ENCODE measurements at regions not wholly inside any gene's neighbourhood (a gene's known extent, or its start where the extent isn't known, plus 50 kb on each side); places are given as distances from the start of the nearest gene placed in this dataset.

DNA sequence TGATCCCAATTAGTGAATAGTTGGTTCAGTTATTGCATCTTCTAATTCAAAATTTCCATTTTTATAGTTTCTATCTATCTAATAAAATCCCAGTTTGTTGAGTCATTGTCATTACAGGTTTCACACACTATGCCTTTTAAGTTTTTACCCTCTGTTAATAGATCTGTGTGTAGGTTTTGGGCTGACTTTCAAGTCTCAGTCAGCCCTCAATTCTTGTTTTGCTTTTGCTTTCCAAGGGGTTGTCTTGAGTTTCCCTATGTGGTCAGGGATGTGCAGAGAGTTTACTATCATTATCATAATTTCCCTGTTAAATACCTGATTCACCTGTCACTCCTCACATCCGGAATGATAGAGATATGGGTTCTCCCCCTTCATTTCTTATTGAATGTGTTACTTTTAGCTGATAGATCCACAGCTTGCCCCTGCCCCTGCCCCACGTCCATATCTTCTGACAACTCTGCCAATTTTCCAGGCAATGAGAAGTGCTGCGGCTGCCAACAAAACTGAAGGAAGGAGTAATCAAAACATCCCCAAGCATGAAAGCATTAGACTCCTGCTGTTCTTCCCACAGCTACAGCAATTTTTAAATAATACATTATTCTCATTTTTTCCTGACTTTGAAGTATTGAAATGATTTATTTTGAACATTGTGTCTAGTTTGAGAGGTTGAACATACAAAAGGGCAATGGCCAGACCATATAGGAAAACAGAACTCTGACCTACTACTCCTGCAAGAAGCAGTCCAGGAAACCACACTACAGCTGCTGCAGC, 1064.8 kb downstream of the SUCLG1 start (continued):
- TF ChIP-seq THRAP3 (IDR thresholded peaks at IDR 0.05; ENCODE audit: borderline replicate concordance), result no peak
- TF ChIP-seq, protein P1, sequence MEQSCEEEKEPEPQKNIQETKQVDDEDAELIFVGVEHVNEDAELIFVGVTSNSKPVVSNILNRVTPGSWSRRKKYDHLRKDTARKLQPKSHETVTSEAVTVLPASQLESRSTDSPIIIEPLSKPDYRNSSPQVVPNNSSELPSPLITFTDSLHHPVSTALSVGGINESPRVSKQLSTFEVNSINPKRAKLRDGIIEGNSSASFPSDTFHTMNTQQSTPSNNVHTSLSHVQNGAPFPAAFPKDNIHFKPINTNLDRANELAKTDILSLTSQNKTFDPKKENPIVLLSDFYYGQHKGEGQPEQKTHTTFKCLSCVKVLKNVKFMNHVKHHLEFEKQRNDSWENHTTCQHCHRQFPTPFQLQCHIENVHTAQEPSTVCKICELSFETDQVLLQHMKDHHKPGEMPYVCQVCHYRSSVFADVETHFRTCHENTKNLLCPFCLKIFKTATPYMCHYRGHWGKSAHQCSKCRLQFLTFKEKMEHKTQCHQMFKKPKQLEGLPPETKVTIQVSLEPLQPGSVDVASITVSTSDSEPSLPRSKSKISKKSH (CRISPR knock-in tag; IDR thresholded peaks at IDR 0.05), result no peak
- TF ChIP-seq, protein P2, sequence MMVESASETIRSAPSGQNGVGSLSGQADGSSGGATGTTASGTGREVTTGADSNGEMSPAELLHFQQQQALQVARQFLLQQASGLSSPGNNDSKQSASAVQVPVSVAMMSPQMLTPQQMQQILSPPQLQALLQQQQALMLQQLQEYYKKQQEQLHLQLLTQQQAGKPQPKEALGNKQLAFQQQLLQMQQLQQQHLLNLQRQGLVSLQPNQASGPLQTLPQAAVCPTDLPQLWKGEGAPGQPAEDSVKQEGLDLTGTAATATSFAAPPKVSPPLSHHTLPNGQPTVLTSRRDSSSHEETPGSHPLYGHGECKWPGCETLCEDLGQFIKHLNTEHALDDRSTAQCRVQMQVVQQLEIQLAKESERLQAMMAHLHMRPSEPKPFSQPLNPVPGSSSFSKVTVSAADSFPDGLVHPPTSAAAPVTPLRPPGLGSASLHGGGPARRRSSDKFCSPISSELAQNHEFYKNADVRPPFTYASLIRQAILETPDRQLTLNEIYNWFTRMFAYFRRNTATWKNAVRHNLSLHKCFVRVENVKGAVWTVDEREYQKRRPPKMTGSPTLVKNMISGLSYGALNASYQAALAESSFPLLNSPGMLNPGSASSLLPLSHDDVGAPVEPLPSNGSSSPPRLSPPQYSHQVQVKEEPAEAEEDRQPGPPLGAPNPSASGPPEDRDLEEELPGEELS (CRISPR knock-in tag; IDR thresholded peaks at IDR 0.05; ENCODE audit: borderline replicate concordance), result no peak

DNA sequence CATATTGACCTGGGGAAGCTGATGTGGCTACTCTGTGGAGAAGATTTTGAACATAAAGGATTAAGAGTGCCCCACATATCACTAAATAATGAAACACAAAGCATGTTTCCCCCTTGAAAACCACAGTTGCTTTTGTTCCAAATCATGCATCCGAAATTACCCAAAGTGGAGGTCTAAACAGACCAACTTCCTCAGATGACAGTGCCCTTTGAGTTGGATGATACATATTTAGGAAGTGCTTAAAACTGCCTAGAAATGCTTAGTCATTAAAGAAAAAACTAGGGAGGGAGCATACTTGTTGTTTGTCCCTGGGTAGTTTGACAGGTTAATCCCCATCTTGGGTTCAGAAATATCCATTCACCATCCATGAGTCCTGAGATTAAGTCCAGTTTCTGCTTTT, 1070.3 kb downstream of the SUCLG1 start:
- ATAC-seq (no peak), FAIRE-seq (no peak), DNase-seq (ENCODE audit: extremely low read depth in 1 of 4, low spot score in 3 of 4) (no peak)
- no TSS peak for BruUV-seq (replicated peaks)
- Histone ChIP-seq H4K20me1 (replicated peaks; ENCODE audit: control insufficient read depth, insufficient read depth, low read length) (no peaks in the 10 kb centered on the region), H3K4me1 (replicated peaks in 1 of 2; ENCODE audit: control insufficient read depth in 2 of 2, insufficient read depth in 2 of 2, low read length in 2 of 2) (no peaks in the 10 kb centered on the region), H3K4me2 (ENCODE audit: insufficient read depth, low read length) (no peak overlapping the region), H3K36me3 (ENCODE audit: control insufficient read depth, insufficient read depth, low read length) (no peaks in the 10 kb centered on the region), H3K27me3 (ENCODE audit: control insufficient read depth in 2 of 2, insufficient read depth in 2 of 2, low read length in 2 of 2) (no peaks in the 10 kb centered on the region), H3K9ac (ENCODE audit: insufficient read depth in 1 of 2, low read depth in 2 of 2, low read length in 2 of 2) (no peak overlapping the region), H3K9me1 (ENCODE audit: control insufficient read depth, insufficient read depth, low read length) (no peaks in the 10 kb centered on the region), H2AFZ (ENCODE audit: low read depth, low read length) (no peak overlapping the region), H3K79me2 (ENCODE audit: control insufficient read depth, insufficient read depth, low read length) (no peaks in the 10 kb centered on the region), H3K9me3 (replicated peaks; ENCODE audit: control insufficient read depth, insufficient read depth, low read depth, low read length) (no peaks in the 10 kb centered on the region), H3K4me3 (no peak overlapping the region), H3K27ac (ENCODE audit: extremely low read depth, low read depth, low read length) (no peak overlapping the region)
- no peak for TF ChIP-seq ESRRB (CRISPR knock-in tag; IDR thresholded peaks at IDR 0.05; ENCODE audit: borderline replicate concordance)
- TF ChIP-seq NFIC (IDR thresholded peaks at IDR 0.05), result no peak
- TF ChIP-seq SNRNP70 (optimal IDR thresholded peaks at IDR 0.05; ENCODE audit: low read depth, low read length), result no peak
- TF ChIP-seq, protein P3, sequence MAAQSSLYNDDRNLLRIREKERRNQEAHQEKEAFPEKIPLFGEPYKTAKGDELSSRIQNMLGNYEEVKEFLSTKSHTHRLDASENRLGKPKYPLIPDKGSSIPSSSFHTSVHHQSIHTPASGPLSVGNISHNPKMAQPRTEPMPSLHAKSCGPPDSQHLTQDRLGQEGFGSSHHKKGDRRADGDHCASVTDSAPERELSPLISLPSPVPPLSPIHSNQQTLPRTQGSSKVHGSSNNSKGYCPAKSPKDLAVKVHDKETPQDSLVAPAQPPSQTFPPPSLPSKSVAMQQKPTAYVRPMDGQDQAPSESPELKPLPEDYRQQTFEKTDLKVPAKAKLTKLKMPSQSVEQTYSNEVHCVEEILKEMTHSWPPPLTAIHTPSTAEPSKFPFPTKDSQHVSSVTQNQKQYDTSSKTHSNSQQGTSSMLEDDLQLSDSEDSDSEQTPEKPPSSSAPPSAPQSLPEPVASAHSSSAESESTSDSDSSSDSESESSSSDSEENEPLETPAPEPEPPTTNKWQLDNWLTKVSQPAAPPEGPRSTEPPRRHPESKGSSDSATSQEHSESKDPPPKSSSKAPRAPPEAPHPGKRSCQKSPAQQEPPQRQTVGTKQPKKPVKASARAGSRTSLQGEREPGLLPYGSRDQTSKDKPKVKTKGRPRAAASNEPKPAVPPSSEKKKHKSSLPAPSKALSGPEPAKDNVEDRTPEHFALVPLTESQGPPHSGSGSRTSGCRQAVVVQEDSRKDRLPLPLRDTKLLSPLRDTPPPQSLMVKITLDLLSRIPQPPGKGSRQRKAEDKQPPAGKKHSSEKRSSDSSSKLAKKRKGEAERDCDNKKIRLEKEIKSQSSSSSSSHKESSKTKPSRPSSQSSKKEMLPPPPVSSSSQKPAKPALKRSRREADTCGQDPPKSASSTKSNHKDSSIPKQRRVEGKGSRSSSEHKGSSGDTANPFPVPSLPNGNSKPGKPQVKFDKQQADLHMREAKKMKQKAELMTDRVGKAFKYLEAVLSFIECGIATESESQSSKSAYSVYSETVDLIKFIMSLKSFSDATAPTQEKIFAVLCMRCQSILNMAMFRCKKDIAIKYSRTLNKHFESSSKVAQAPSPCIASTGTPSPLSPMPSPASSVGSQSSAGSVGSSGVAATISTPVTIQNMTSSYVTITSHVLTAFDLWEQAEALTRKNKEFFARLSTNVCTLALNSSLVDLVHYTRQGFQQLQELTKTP (IDR thresholded peaks at IDR 0.05; ENCODE audit: low read depth in 1 of 2, partially characterized antibody in 2 of 2), result no peak
- TF ChIP-seq MEIS2 (IDR thresholded peaks at IDR 0.05; ENCODE audit: partially characterized antibody), result no peak
- intact Hi-C loops (cut with micrococcal nuclease), result no loop called here
- ChIA-PET POLR2A (no interaction called here), CTCF (ENCODE audit: low intra/inter-chr PET ratio) (no interaction called here)
- in situ Hi-C loops (cut with MboI), result no loop called here
- WGBS (ENCODE audit: insufficient coverage, low coverage, missing lambda C conversion rate), result 7% methylated on average over 1 of the region's 1 CpG
